ENCODE measurements at regions not wholly inside any gene's neighbourhood (a gene's known extent, or its start where the extent isn't known, plus 50 kb on each side); places are given as distances from the start of the nearest gene placed in this dataset.

DNA sequence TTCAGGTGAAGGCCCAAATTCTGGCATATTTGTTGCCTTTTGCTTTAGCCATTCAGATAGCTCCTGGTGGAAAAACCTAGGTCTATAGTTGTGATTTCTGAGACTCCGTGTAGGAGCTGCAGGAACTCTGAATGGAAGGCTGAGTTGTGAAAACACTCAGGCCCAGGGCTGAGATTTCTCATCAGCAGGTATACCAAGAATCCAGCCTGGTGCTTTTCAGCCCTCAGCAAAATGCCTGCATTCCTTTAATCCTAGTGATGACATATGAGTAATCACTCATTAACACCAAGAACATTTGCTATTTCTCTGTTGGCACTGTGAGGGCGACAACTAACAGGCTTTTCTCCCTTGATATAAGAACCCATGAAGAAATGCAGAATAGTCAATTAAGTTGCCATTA lies 546.1 kb upstream of the MAN1A1 start:
- peak; percentile 53 for DNase-seq
- no peaks in the 10 kb centered on the region for H3K36me3 ChIP-seq (ENCODE audit: control insufficient read depth, insufficient read depth, low read length)
- no peak overlapping the region for H4K8ac ChIP-seq (ENCODE audit: low read depth, low read length)
- no peaks in the 10 kb centered on the region for H3K79me2 ChIP-seq (ENCODE audit: control insufficient read depth, insufficient read depth, low read length)
- H2BK5ac ChIP-seq (ENCODE audit: low read length): no peak overlapping the region
- no peak overlapping the region for H3K56ac ChIP-seq (ENCODE audit: low read length)
- no peak overlapping the region for H3K4ac ChIP-seq (ENCODE audit: low read depth, low read length)
- H2AK5ac ChIP-seq (ENCODE audit: low read length): no peak overlapping the region
- H3K27me3 ChIP-seq (ENCODE audit: insufficient read depth, low read length, poor library complexity): no peaks in the 10 kb centered on the region
- no peaks in the 10 kb centered on the region for H3K79me1 ChIP-seq (ENCODE audit: low read length)
- H2BK120ac ChIP-seq (ENCODE audit: low read depth, low read length): no peak overlapping the region
- H3K9ac ChIP-seq (ENCODE audit: low read length): no peak overlapping the region
- H3K4me2 ChIP-seq (ENCODE audit: low read length): no peak overlapping the region
- no peaks in the 10 kb centered on the region for H3K4me1 ChIP-seq (ENCODE audit: control insufficient read depth, low read depth, low read length)
- no peak overlapping the region for H4K5ac ChIP-seq (ENCODE audit: low read length)
- WGBS (ENCODE audit: extremely low coverage, insufficient coverage, low lambda C conversion rate): no CpG with 5 or more reads among the region's 2 CpGs
- no peak overlapping the region for H3K4me3 ChIP-seq (ENCODE audit: low read length)
- H3K27ac ChIP-seq (ENCODE audit: low read depth, low read length): no peak overlapping the region
- H3K18ac ChIP-seq (ENCODE audit: low read length): no peak overlapping the region
- H3K23ac ChIP-seq (ENCODE audit: low read length): no peak overlapping the region
- H2BK15ac ChIP-seq (replicated peaks; ENCODE audit: low read depth): no peak overlapping the region

- H3K56ac ChIP-seq (ENCODE audit: low read length): no peak overlapping the region
- H4K5ac ChIP-seq (ENCODE audit: low read length): no peak overlapping the region
- H2BK15ac ChIP-seq (replicated peaks; ENCODE audit: low read depth): no peak overlapping the region
- no peak overlapping the region for H3K18ac ChIP-seq (ENCODE audit: low read length)
- no peak for DNase-seq
- no peak overlapping the region for H3K27ac ChIP-seq (ENCODE audit: low read depth, low read length)
- no peaks in the 10 kb centered on the region for H3K4me1 ChIP-seq (ENCODE audit: control insufficient read depth, low read depth, low read length)
- H3K79me2 ChIP-seq (ENCODE audit: control insufficient read depth, insufficient read depth, low read length): no peaks in the 10 kb centered on the region
- H3K9ac ChIP-seq (ENCODE audit: low read length): no peak overlapping the region
- H3K4ac ChIP-seq (ENCODE audit: low read depth, low read length): no peak overlapping the region
- H3K4me2 ChIP-seq (ENCODE audit: low read length): no peak overlapping the region
- H3K27me3 ChIP-seq (ENCODE audit: insufficient read depth, low read length, poor library complexity): no peaks in the 10 kb centered on the region
- H2BK120ac ChIP-seq (ENCODE audit: low read depth, low read length): no peak overlapping the region
- H3K79me1 ChIP-seq (ENCODE audit: low read length): no peaks in the 10 kb centered on the region
- H3K23ac ChIP-seq (ENCODE audit: low read length): no peak overlapping the region
- no peak overlapping the region for H2BK5ac ChIP-seq (ENCODE audit: low read length)
- no peak overlapping the region for H2AK5ac ChIP-seq (ENCODE audit: low read length)
- H3K36me3 ChIP-seq (ENCODE audit: control insufficient read depth, insufficient read depth, low read length): no peaks in the 10 kb centered on the region
- H4K8ac ChIP-seq (ENCODE audit: low read depth, low read length): no peak overlapping the region
- no peak overlapping the region for H3K4me3 ChIP-seq (ENCODE audit: low read length)
Measured at GRCh38 chr6:119894811-119895210, 545.2 kb upstream of the MAN1A1 start.

DNA sequence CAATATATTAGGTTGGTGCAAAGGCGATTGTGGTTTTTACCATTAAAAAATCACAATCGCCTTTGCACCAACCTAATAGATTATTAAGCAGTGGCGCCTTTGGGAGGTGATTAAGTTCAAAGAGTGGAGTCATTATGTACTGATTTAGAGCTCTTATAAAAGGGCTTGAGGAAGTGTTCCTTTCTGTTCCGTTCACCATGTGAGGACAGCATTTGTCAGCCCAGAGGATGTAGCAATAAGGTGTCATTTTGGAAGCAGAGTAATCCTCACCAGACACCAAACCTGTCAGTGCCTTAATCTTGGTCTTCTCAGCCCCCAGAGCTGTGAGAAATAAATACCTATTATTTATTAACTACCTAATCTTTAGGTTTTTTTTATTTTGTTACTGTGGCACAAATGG lies 542.1 kb upstream of the MAN1A1 start:
- no peaks in the 10 kb centered on the region for H3K27me3 ChIP-seq (ENCODE audit: insufficient read depth, low read length, poor library complexity)
- WGBS (ENCODE audit: extremely low coverage, insufficient coverage, low lambda C conversion rate): no CpG with 5 or more reads among the region's 4 CpGs

DNA sequence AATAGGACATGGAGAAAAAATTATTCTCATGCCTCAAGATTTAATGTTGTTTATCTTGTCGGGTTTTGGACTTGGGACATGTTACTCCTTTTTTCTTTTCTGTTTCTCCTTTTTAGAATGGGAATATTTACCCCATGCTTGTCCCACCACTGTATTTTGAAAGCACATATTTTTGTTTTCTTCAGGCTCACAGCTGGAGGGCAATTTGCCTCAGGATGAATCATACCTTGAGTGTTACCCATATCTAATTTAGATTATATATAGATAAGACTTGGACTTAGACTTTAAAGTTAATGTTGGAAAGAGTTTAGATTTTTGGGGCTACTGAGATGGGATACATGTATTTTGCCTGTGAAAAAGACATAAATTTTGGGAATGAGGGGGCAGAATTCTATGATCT lies 541.6 kb upstream of the MAN1A1 start:
- no peak overlapping the region for H2BK5ac ChIP-seq (ENCODE audit: low read length)
- H4K5ac ChIP-seq (ENCODE audit: low read length): no peak overlapping the region
- no CpG with 5 or more reads among the region's 1 CpG for WGBS (ENCODE audit: extremely low coverage, insufficient coverage, low lambda C conversion rate)
- no peak overlapping the region for H3K4me3 ChIP-seq (ENCODE audit: low read length)
- no peak overlapping the region for H3K9ac ChIP-seq (ENCODE audit: low read length)
- no peak for DNase-seq
- no peaks in the 10 kb centered on the region for H3K27me3 ChIP-seq (ENCODE audit: insufficient read depth, low read length, poor library complexity)
- H3K79me1 ChIP-seq (ENCODE audit: low read length): no peaks in the 10 kb centered on the region
- no peak overlapping the region for H2AK5ac ChIP-seq (ENCODE audit: low read length)
- no peak overlapping the region for H3K23ac ChIP-seq (ENCODE audit: low read length)
- no peak overlapping the region for H3K4me2 ChIP-seq (ENCODE audit: low read length)
- H2BK120ac ChIP-seq (ENCODE audit: low read depth, low read length): no peak overlapping the region
- H3K79me2 ChIP-seq (ENCODE audit: control insufficient read depth, insufficient read depth, low read length): no peaks in the 10 kb centered on the region
- H3K56ac ChIP-seq (ENCODE audit: low read length): no peak overlapping the region
- H2BK15ac ChIP-seq (replicated peaks; ENCODE audit: low read depth): no peak overlapping the region
- H3K4me1 ChIP-seq (ENCODE audit: control insufficient read depth, low read depth, low read length): no peaks in the 10 kb centered on the region
- no peak overlapping the region for H4K8ac ChIP-seq (ENCODE audit: low read depth, low read length)
- H3K4ac ChIP-seq (ENCODE audit: low read depth, low read length): no peak overlapping the region
- peak overlapping the region; percentile 77 for H3K18ac ChIP-seq (ENCODE audit: low read length)
- H3K36me3 ChIP-seq (ENCODE audit: control insufficient read depth, insufficient read depth, low read length): no peaks in the 10 kb centered on the region
- no peak overlapping the region for H3K27ac ChIP-seq (ENCODE audit: low read depth, low read length)

More for the DNA sequence above, 542.1 kb upstream of the MAN1A1 start:
- no peak overlapping the region for H2BK15ac ChIP-seq (replicated peaks; ENCODE audit: low read depth)
- H2BK120ac ChIP-seq (ENCODE audit: low read depth, low read length): no peak overlapping the region
- H3K4me2 ChIP-seq (ENCODE audit: low read length): no peak overlapping the region
- no peak for DNase-seq
- H4K8ac ChIP-seq (ENCODE audit: low read depth, low read length): no peak overlapping the region
- no peak overlapping the region for H3K18ac ChIP-seq (ENCODE audit: low read length)
- H4K5ac ChIP-seq (ENCODE audit: low read length): no peak overlapping the region
- no peaks in the 10 kb centered on the region for H3K36me3 ChIP-seq (ENCODE audit: control insufficient read depth, insufficient read depth, low read length)
- H3K56ac ChIP-seq (ENCODE audit: low read length): no peak overlapping the region
- H2BK5ac ChIP-seq (ENCODE audit: low read length): no peak overlapping the region
- H3K27ac ChIP-seq (ENCODE audit: low read depth, low read length): no peak overlapping the region
- no peak overlapping the region for H3K9ac ChIP-seq (ENCODE audit: low read length)
- no peaks in the 10 kb centered on the region for H3K79me1 ChIP-seq (ENCODE audit: low read length)
- no peak overlapping the region for H3K23ac ChIP-seq (ENCODE audit: low read length)
- no peak overlapping the region for H3K4ac ChIP-seq (ENCODE audit: low read depth, low read length)
- H3K4me3 ChIP-seq (ENCODE audit: low read length): no peak overlapping the region
- H3K79me2 ChIP-seq (ENCODE audit: control insufficient read depth, insufficient read depth, low read length): no peaks in the 10 kb centered on the region
- H3K4me1 ChIP-seq (ENCODE audit: control insufficient read depth, low read depth, low read length): no peaks in the 10 kb centered on the region
- H2AK5ac ChIP-seq (ENCODE audit: low read length): no peak overlapping the region

DNA sequence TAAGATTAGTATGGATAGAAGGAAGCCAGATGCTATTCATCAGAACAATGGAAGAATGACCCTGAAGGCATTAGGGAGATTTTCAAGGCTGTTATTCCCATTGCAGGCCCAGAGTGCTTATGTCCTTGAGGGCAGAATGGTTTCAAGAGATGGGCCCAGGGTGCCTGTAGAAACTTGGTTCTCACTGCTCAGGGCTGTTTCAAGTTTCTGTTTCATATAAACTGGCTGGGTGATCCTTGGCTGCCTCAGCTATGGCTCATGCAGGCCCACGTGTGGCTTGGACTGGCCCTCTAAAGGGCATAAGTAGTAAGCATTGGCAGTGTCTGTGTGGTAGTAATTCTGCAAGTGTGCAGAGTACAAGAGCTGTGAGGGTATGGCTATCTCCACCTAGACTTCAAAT lies 540.9 kb upstream of the MAN1A1 start:
- H3K36me3 ChIP-seq (ENCODE audit: control insufficient read depth, insufficient read depth, low read length): no peaks in the 10 kb centered on the region
- H3K27ac ChIP-seq (ENCODE audit: low read depth, low read length): no peak overlapping the region
- no peak overlapping the region for H3K4ac ChIP-seq (ENCODE audit: low read depth, low read length)
- no peak overlapping the region for H3K9ac ChIP-seq (ENCODE audit: low read length)
- no peak overlapping the region for H3K23ac ChIP-seq (ENCODE audit: low read length)
- no peak overlapping the region for H2BK5ac ChIP-seq (ENCODE audit: low read length)
- H3K4me1 ChIP-seq (ENCODE audit: control insufficient read depth, low read depth, low read length): no peaks in the 10 kb centered on the region
- H2AK5ac ChIP-seq (ENCODE audit: low read length): no peak overlapping the region
- peak; percentile 54 for DNase-seq
- H3K18ac ChIP-seq (ENCODE audit: low read length): no peak overlapping the region
- H4K8ac ChIP-seq (ENCODE audit: low read depth, low read length): no peak overlapping the region
- no peak overlapping the region for H4K5ac ChIP-seq (ENCODE audit: low read length)
- H3K27me3 ChIP-seq (ENCODE audit: insufficient read depth, low read length, poor library complexity): no peaks in the 10 kb centered on the region
- H3K4me3 ChIP-seq (ENCODE audit: low read length): no peak overlapping the region
- no peaks in the 10 kb centered on the region for H3K79me1 ChIP-seq (ENCODE audit: low read length)
- no CpG with 5 or more reads among the region's 1 CpG for WGBS (ENCODE audit: extremely low coverage, insufficient coverage, low lambda C conversion rate)
- H3K79me2 ChIP-seq (ENCODE audit: control insufficient read depth, insufficient read depth, low read length): no peaks in the 10 kb centered on the region
- H3K56ac ChIP-seq (ENCODE audit: low read length): no peak overlapping the region
- no peak overlapping the region for H2BK120ac ChIP-seq (ENCODE audit: low read depth, low read length)
- no peak overlapping the region for H3K4me2 ChIP-seq (ENCODE audit: low read length)
- no peak overlapping the region for H2BK15ac ChIP-seq (replicated peaks; ENCODE audit: low read depth)

- Histone ChIP-seq H3K9ac (ENCODE audit: low read length) (no peak overlapping the region), H3K4me3 (ENCODE audit: low read length) (no peak overlapping the region), H3K18ac (ENCODE audit: low read length) (no peak overlapping the region), H3K56ac (ENCODE audit: low read length) (no peak overlapping the region), H2BK15ac (replicated peaks; ENCODE audit: low read depth) (no peak overlapping the region), H2BK120ac (ENCODE audit: low read depth, low read length) (no peak overlapping the region), H3K27ac (ENCODE audit: low read depth, low read length) (no peak overlapping the region), H3K4me1 (ENCODE audit: control insufficient read depth, low read depth, low read length) (no peaks in the 10 kb centered on the region), H3K79me1 (ENCODE audit: low read length) (no peaks in the 10 kb centered on the region), H3K23ac (ENCODE audit: low read length) (no peak overlapping the region), H3K79me2 (ENCODE audit: control insufficient read depth, insufficient read depth, low read length) (no peaks in the 10 kb centered on the region), H3K4ac (ENCODE audit: low read depth, low read length) (no peak overlapping the region), H2BK5ac (ENCODE audit: low read length) (no peak overlapping the region), H3K36me3 (ENCODE audit: control insufficient read depth, insufficient read depth, low read length) (no peaks in the 10 kb centered on the region), H4K8ac (ENCODE audit: low read depth, low read length) (no peak overlapping the region), H3K4me2 (ENCODE audit: low read length) (no peak overlapping the region), H2AK5ac (ENCODE audit: low read length) (no peak overlapping the region), H3K27me3 (ENCODE audit: insufficient read depth, low read length, poor library complexity) (no peaks in the 10 kb centered on the region), H4K5ac (ENCODE audit: low read length) (no peak overlapping the region)
- DNase-seq: no peak
Measured at GRCh38 chr6:119887666-119888065, 538.1 kb upstream of the MAN1A1 start.

Data from mesendoderm (in vitro differentiated cells).